DOHH2 (cell line): ENCODE measurements at regions not wholly inside any gene's neighbourhood (a gene's known extent, or its start where the extent isn't known, plus 50 kb on each side); places are given as distances from the start of the nearest gene placed in this dataset.
"Not testable (repeated sequence)": the region's sequence is repeated elsewhere in the genome, so short reads cannot be mapped to it uniquely, and the experiment has no call there.

Source experiments
- H3F3A ChIP-seq: fragments of 200-600 bp; sonication (generic), shearing (Covaris generic); 2 replicates; pipeline ENCODE4 v1.6.0; 2016; ENCODE audit warnings: antibody characterized with exemption, mild to moderate bottlenecking; ENCODE audit not compliant: control insufficient read depth, insufficient read depth
- H3K27ac ChIP-seq: fragments of 200-600 bp; sonication (generic); 2 replicates; pipeline ENCODE4 v1.5.1; 2014; ENCODE audit warnings: low read depth, mild to moderate bottlenecking, low read length, moderate library complexity
- H3K27me3 ChIP-seq: fragments of 200-600 bp; sonication (generic); 2 replicates; pipeline ENCODE4 v1.6.1; 2014; ENCODE audit warnings: mild to moderate bottlenecking, low read length, mixed read lengths; ENCODE audit not compliant: control insufficient read depth
- H3K36me3 ChIP-seq: fragments of 200-600 bp; sonication (generic); 2 replicates; pipeline ENCODE4 v1.6.1; 2014; ENCODE audit warnings: mild to moderate bottlenecking, low read length, moderate library complexity, mixed read lengths; ENCODE audit not compliant: control insufficient read depth
- H3K4me1 ChIP-seq: fragments of 200-600 bp; sonication (generic); 2 replicates; pipeline ENCODE4 v1.6.1; 2014; ENCODE audit warnings: mild to moderate bottlenecking, low read length, mixed read lengths; ENCODE audit not compliant: control insufficient read depth
- H3K4me2 ChIP-seq: fragments of 200-600 bp; sonication (generic); 2 replicates; pipeline ENCODE4 v1.6.0; 2014; ENCODE audit warnings: mild to moderate bottlenecking, low read length, moderate library complexity
- H3K4me3 ChIP-seq: fragments of 200-600 bp; sonication (generic); 2 replicates; pipeline ENCODE4 v1.5.1; 2014; ENCODE audit warnings: mild to moderate bottlenecking, low read length, mixed read lengths
- H3K79me2 ChIP-seq: fragments of 200-600 bp; sonication (generic); 2 replicates; pipeline ENCODE4 v1.6.1; 2014; ENCODE audit warnings: mild to moderate bottlenecking, low read length, mixed read lengths; ENCODE audit not compliant: control insufficient read depth
- H3K9me2 ChIP-seq: fragments of 200-600 bp; sonication (generic); replicated peaks from 2 replicates; pipeline ENCODE4 v1.6.1; 2014; ENCODE audit warnings: mild to moderate bottlenecking, low read length, mixed read lengths; ENCODE audit not compliant: control insufficient read depth
- H3K9me3 ChIP-seq: fragments of 200-600 bp; sonication (generic); 2 replicates; pipeline ENCODE4 v1.6.1; 2014; ENCODE audit warnings: antibody characterized with exemption, low read length, mixed read lengths; ENCODE audit not compliant: control insufficient read depth, insufficient read depth
- H4K20me1 ChIP-seq: fragments of 200-600 bp; sonication (generic); 2 replicates; pipeline ENCODE4 v1.6.0; 2014; ENCODE audit warnings: low read depth, mild to moderate bottlenecking, antibody characterized with exemption, low read length, moderate library complexity; ENCODE audit not compliant: control insufficient read depth, insufficient read depth
- EZH2phosphoT487 ChIP-seq: fragments of 200-600 bp; sonication (generic); IDR thresholded peaks from 2 replicates; pipeline ENCODE4 v1.6.1; 2017; ENCODE audit warnings: borderline replicate concordance, mild to moderate bottlenecking, antibody characterized with exemption, low read length, moderate library complexity, mixed read lengths
- TF ChIP-seq, protein P1 (sequence below): fragments of 200-600 bp; sonication (generic); IDR thresholded peaks from one replicate; pipeline ENCODE4 v1.5.1; 2014; ENCODE audit warnings: antibody characterized with exemption, mild to moderate bottlenecking, low read depth, low read length; ENCODE audit not compliant: poor library complexity, severe bottlenecking

DNA sequence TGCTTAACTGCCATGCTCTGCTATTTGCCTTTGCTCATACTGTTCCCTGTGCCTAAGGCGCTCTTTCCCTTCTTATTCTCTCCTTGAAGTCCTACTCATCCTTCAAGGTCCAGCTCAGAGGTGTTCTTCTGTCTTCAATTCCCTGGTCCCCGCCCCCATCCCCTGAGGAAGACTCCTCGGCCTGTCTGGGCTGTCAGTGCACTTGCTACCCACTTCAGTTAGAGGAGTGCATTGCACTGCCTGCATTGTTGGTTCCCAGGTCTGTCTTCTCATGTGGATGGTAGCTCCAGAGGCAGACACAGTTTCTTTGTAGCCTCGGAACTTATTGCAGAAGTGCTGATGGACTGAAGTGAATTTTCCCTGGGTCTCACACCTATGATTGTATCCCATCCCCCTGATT, 194.0 kb downstream of the C1orf94 start:
- H3K79me2 ChIP-seq: no peaks in the 10 kb centered on the region
- H3K9me3 ChIP-seq: no peaks in the 10 kb centered on the region
- TF ChIP-seq EZH2phosphoT487: no peak
- TF ChIP-seq, protein P1, sequence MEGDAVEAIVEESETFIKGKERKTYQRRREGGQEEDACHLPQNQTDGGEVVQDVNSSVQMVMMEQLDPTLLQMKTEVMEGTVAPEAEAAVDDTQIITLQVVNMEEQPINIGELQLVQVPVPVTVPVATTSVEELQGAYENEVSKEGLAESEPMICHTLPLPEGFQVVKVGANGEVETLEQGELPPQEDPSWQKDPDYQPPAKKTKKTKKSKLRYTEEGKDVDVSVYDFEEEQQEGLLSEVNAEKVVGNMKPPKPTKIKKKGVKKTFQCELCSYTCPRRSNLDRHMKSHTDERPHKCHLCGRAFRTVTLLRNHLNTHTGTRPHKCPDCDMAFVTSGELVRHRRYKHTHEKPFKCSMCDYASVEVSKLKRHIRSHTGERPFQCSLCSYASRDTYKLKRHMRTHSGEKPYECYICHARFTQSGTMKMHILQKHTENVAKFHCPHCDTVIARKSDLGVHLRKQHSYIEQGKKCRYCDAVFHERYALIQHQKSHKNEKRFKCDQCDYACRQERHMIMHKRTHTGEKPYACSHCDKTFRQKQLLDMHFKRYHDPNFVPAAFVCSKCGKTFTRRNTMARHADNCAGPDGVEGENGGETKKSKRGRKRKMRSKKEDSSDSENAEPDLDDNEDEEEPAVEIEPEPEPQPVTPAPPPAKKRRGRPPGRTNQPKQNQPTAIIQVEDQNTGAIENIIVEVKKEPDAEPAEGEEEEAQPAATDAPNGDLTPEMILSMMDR: no peak
- no peaks in the 10 kb centered on the region for H3K9me2 ChIP-seq
- no peaks in the 10 kb centered on the region for H3K36me3 ChIP-seq
- peaks cover 7% of the 10 kb centered on the region; the same call in 1 of the 2 replicates for H3K27me3 ChIP-seq
- no peaks in the 10 kb centered on the region for H4K20me1 ChIP-seq
- H3K4me1 ChIP-seq: no peaks in the 10 kb centered on the region
- H3K27ac ChIP-seq: no peak overlapping the region
- no peak overlapping the region for H3K4me2 ChIP-seq
- no peaks in the 10 kb centered on the region for H3F3A ChIP-seq
- H3K4me3 ChIP-seq: no peak overlapping the region

DNA sequence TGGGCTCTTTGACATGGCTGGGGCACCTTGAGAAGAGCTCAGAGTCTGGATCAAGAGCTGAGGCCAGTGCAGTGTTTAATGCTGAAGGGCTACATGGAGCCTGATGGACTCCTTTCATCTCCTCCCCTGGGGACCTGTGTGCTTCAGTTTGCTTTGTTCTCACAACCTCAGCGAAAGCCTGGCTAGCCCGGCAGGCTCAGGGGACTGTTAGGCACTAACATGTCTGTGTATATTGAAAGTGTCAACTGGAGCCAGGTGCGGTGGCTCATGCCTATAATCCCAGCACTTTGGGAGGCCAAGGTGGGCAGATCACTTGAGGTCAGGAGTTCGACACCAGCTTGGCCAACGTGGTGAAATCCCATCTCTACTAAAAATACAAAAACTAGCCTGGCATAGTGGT, 194.5 kb downstream of the C1orf94 start:
- not testable (repeated sequence) for H3K9me2 ChIP-seq, H3K9me3 ChIP-seq, H3K27me3 ChIP-seq, H3F3A ChIP-seq, H3K79me2 ChIP-seq, H4K20me1 ChIP-seq, H3K27ac ChIP-seq, H3K4me3 ChIP-seq, H3K36me3 ChIP-seq, H3K4me2 ChIP-seq, H3K4me1 ChIP-seq

DNA sequence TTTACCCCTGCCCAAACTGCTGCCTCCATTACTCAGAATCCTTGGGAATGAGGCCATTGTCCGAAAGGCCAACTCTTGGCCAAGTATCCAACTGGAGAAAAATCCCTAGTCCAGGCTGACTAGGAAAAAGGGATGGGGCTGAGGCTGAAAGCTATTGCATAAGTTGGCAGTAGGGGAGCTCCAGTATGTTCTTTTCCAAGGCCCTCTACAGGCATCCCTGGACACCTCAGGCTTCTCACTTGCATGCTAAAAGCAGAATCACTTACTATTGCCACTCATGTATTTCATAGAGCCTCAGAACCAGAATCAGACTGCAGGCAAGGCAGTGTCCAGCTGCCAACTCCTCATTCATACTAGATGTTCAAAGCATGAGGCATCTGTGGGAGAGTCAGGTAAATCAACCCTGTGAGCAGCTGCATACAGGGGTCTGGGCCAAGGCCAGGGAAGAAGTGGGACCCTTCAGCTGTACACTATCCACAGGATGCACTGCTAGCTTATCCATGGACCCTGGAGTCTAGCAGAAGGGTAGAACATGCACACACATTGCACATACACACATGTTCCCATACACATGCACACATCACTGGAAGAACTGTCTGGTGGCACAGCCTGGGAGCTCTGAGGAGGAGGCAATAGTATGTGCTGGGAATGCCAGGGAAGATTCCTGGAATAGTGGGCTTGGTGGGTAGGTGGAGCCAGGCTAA, 195.3 kb downstream of the C1orf94 start:
- Histone ChIP-seq H3K4me2 (no peak overlapping the region), H3K27me3 (peaks cover 8% of the 10 kb centered on the region; the same call in 1 of the 2 replicates), H4K20me1 (no peaks in the 10 kb centered on the region), H3K4me1 (no peaks in the 10 kb centered on the region), H3K9me2 (no peaks in the 10 kb centered on the region), H3K4me3 (no peak overlapping the region), H3K27ac (no peak overlapping the region), H3K36me3 (no peaks in the 10 kb centered on the region), H3K79me2 (no peaks in the 10 kb centered on the region), H3K9me3 (no peaks in the 10 kb centered on the region), H3F3A (no peaks in the 10 kb centered on the region)
- no peak for TF ChIP-seq EZH2phosphoT487
- TF ChIP-seq, protein P1: no peak

DNA sequence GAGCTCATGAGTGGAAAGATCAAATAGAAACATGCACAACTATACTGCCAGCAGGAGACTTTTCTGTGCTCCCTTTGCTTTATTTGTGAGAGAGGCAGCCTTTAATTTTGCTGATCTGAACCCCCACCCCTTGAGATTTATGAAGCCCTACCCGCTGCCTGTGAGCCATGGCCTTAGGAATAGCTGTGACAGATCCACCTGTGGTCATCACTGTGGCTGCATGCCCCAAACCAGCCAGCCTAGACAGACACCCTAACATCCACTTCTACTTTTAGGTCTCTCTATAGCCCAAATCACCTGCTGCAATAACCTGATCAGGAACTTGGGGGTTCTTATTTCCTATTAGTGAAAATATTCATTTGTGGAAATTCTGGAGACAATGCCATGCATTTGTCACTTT, 196.2 kb downstream of the C1orf94 start:
- H3K79me2 ChIP-seq: no peaks in the 10 kb centered on the region
- TF ChIP-seq, protein P1: no peak
- TF ChIP-seq EZH2phosphoT487: no peak
- no peak overlapping the region for H3K4me3 ChIP-seq
- no peaks in the 10 kb centered on the region for H3F3A ChIP-seq
- H3K27me3 ChIP-seq: peaks cover 9% of the 10 kb centered on the region; the same call in 1 of the 2 replicates
- no peaks in the 10 kb centered on the region for H4K20me1 ChIP-seq
- no peaks in the 10 kb centered on the region for H3K9me2 ChIP-seq
- no peak overlapping the region for H3K4me2 ChIP-seq
- no peaks in the 10 kb centered on the region for H3K4me1 ChIP-seq
- H3K27ac ChIP-seq: no peak overlapping the region
- H3K9me3 ChIP-seq: no peaks in the 10 kb centered on the region
- H3K36me3 ChIP-seq: no peaks in the 10 kb centered on the region
